H1 (cell line): ENCODE measurements at regions not wholly inside any gene's neighbourhood (a gene's known extent, or its start where the extent isn't known, plus 50 kb on each side); places are given as distances from the start of the nearest gene placed in this dataset.

ENCODE experiments used
- CHD7 ChIP-seq: fragments of 300-600 bp; sonication (generic); IDR thresholded peaks from 2 replicates; pipeline ENCODE4 v1.7.1; 2012; ENCODE audit warnings: low read length, moderate library complexity, mild to moderate bottlenecking, inconsistent platforms; ENCODE audit not compliant: insufficient replicate concordance
- GABPA ChIP-seq: IDR thresholded peaks from 2 replicates; pipeline ENCODE4 v1.6.1; 2011; ENCODE audit warnings: mild to moderate bottlenecking, low read length, moderate library complexity, borderline replicate concordance; ENCODE audit not compliant: insufficient read depth
- KDM1A ChIP-seq: fragments of 200-600, 300-600 bp; sonication (generic); IDR thresholded peaks from 2 replicates; pipeline ENCODE4 v1.7.1; 2016; ENCODE audit warnings: mild to moderate bottlenecking, low read length, borderline replicate concordance

- no peak for TF ChIP-seq CHD7
- TF ChIP-seq KDM1A, result no peak
- no peak for TF ChIP-seq GABPA
These were observed 242.1 kb downstream of the KLF5 start (continued) for GRCh38 chr13:73300718-73301425.
